Lower leg skin (tissue), 3 donors: ENCODE measurements at regions not wholly inside any gene's neighbourhood (a gene's known extent, or its start where the extent isn't known, plus 50 kb on each side); places are given as distances from the start of the nearest gene placed in this dataset.

Experiments
- POLR2A ChIP-seq, 2 donors: fragments of 450-650 bp; IDR thresholded peaks; one replicate each; pipeline ENCODE4 v1.6.1; 2016 to 2017; ENCODE audit warnings: antibody characterized with exemption in 2 of 2, mild to moderate bottlenecking in 1 of 2, moderate library complexity in 1 of 2
- TF ChIP-seq, protein P1 (sequence below), 3 donors: fragments of 450-650 bp; IDR thresholded peaks; one replicate each; pipeline ENCODE4 v1.5.1; 2016; ENCODE audit warnings: antibody characterized with exemption in 3 of 3, mild to moderate bottlenecking in 3 of 3, moderate library complexity in 2 of 3

DNA sequence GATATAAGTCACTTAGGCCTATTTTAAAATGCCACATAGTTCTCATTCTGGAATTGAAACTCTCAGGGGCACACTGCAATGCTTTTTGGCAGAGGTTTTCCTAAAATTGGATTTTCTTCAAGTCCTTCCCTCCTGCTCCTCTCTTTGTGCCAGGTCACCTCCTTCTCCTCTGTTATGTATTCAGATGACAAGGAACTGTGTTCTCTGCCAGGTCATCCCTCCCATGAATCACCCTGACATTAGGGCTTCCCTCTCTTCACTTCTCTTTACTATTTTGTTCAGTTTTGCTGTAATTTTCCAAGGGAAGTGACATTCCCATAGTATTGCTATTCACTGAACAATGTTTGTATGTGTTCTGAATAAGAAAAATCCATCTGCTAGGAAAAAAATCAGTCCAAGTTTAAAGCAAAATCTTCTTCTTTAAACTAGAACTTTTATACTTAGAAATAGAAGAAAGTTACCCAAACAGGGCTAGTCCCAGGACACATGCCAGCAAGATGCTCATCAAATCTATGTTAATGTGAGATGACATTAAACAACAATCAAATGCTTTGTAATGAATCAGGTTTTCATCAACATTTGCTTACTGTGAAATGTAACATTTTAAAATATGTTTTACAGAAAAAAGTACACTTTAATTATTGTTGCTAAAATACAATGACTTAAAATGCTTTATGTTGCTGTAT, 461.1 kb downstream of the MMUT start:
- no peak for TF ChIP-seq POLR2A (IDR thresholded peaks at IDR 0.05)
- TF ChIP-seq, protein P1, sequence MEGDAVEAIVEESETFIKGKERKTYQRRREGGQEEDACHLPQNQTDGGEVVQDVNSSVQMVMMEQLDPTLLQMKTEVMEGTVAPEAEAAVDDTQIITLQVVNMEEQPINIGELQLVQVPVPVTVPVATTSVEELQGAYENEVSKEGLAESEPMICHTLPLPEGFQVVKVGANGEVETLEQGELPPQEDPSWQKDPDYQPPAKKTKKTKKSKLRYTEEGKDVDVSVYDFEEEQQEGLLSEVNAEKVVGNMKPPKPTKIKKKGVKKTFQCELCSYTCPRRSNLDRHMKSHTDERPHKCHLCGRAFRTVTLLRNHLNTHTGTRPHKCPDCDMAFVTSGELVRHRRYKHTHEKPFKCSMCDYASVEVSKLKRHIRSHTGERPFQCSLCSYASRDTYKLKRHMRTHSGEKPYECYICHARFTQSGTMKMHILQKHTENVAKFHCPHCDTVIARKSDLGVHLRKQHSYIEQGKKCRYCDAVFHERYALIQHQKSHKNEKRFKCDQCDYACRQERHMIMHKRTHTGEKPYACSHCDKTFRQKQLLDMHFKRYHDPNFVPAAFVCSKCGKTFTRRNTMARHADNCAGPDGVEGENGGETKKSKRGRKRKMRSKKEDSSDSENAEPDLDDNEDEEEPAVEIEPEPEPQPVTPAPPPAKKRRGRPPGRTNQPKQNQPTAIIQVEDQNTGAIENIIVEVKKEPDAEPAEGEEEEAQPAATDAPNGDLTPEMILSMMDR (IDR thresholded peaks at IDR 0.05) = no peak
